Thymus (tissue), 11 donors: ENCODE measurements at regions not wholly inside any gene's neighbourhood (a gene's known extent, or its start where the extent isn't known, plus 50 kb on each side); places are given as distances from the start of the nearest gene placed in this dataset.

Experiments used
- DNase-seq, 9 donors: peaks; one replicate each; pipeline ENCODE4 v3.0.0-alpha.2; 2013; ENCODE audit warnings: low spot score in 9 of 9, low read depth in 6 of 9, missing footprints in 1 of 9
- H3K27ac ChIP-seq, 2 donors: one replicate each; pipeline ENCODE4 v1.5.1; 2013; ENCODE audit warnings: control low read depth in 1 of 2, low read depth in 1 of 2, low read length in 1 of 2, mild to moderate bottlenecking in 1 of 2, moderate library complexity in 1 of 2
- H3K27me3 ChIP-seq, 2 donors: one replicate each; pipeline ENCODE4 v1.5.1; 2013; ENCODE audit warnings: low read length in 1 of 2; ENCODE audit not compliant: control insufficient read depth in 2 of 2, insufficient read depth in 1 of 2
- H3K36me3 ChIP-seq, 2 donors: one replicate each; pipeline ENCODE4 v1.5.1; 2013; ENCODE audit warnings: low read length in 1 of 2, mild to moderate bottlenecking in 1 of 2, moderate library complexity in 1 of 2; ENCODE audit not compliant: control insufficient read depth in 2 of 2, insufficient read depth in 2 of 2
- H3K4me1 ChIP-seq, 2 donors: one replicate each; pipeline ENCODE4 v1.5.1; 2013; ENCODE audit warnings: low read length in 2 of 2; ENCODE audit not compliant: control insufficient read depth in 2 of 2, insufficient read depth in 2 of 2
- H3K4me3 ChIP-seq, 2 donors: one replicate each; pipeline ENCODE4 v1.5.1; 2013; ENCODE audit warnings: low read length in 2 of 2, control low read depth in 1 of 2, mild to moderate bottlenecking in 1 of 2
- H3K9me3 ChIP-seq, 2 donors: one replicate each; pipeline ENCODE4 v1.5.1; 2013; ENCODE audit warnings: low read length in 1 of 2, mild to moderate bottlenecking in 1 of 2; ENCODE audit not compliant: control insufficient read depth in 2 of 2, insufficient read depth in 1 of 2
- WGBS: extraction: QIAGEN DNeasy Blood & Tissue Kit; methylation state at CpG from one replicate; pipeline ENCODE4 v1.1.7; 2013; 5-methylcytosine and 5-hydroxymethylcytosine counted together
- donor health status: healthy.

DNA sequence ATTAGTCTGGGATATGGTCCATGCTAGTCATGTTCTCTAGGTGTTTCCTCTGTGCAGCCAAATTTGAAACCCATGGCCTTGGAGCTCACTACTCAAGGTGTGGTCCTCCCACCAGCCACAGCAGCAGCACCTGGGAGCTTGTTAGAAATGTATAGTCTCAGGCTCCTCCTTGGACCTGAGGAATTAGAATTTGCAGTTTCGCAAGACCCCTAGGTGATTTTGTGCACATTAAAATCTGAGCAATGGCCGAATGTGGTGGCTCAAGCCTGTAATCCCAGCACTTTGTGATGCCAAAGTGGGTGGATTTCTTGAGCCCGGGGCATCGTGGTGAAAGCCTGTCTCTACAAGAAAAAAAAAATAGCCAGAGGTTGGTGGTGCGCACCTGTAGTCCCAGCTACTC, 72.3 kb upstream of the NEK6 start:
- H3K27ac ChIP-seq, result no peak overlapping the region
- H3K4me1 ChIP-seq, result no peaks in the 10 kb centered on the region
- no peaks in the 10 kb centered on the region for H3K36me3 ChIP-seq
- WGBS, result 95% methylated on average over 5 of the region's 5 CpGs
- no peak overlapping the region for H3K4me3 ChIP-seq
- H3K27me3 ChIP-seq, result peaks cover 0 to 5% of the 10 kb centered on the region in 2 donors
- DNase-seq, result no peak
- H3K9me3 ChIP-seq, result peaks cover 0 to 2% of the 10 kb centered on the region in 2 donors

- Histone ChIP-seq H3K36me3 (no peaks in the 10 kb centered on the region), H3K9me3 (peaks cover 0 to 2% of the 10 kb centered on the region in 2 donors), H3K4me1 (no peaks in the 10 kb centered on the region), H3K27ac (no peak overlapping the region), H3K4me3 (no peak overlapping the region), H3K27me3 (peaks cover 0 to 2% of the 10 kb centered on the region in 2 donors)
- no peak for DNase-seq
- 91% methylated on average over 3 of the region's 3 CpGs for WGBS
Measured at GRCh38 chr9:124187311-124187710, 70.4 kb upstream of the NEK6 start.

GRCh38 chr9:124188331-124189110, 69.2 kb upstream of the NEK6 start:
- Histone ChIP-seq H3K4me3 (no peak overlapping the region), H3K9me3 (peaks cover 0 to 2% of the 10 kb centered on the region in 2 donors), H3K4me1 (no peaks in the 10 kb centered on the region), H3K27me3 (peaks cover 0 to 2% of the 10 kb centered on the region in 2 donors), H3K27ac (no peak overlapping the region), H3K36me3 (no peaks in the 10 kb centered on the region)
- no peak for DNase-seq
- WGBS, result 83% methylated on average over 3 of the region's 3 CpGs

DNA sequence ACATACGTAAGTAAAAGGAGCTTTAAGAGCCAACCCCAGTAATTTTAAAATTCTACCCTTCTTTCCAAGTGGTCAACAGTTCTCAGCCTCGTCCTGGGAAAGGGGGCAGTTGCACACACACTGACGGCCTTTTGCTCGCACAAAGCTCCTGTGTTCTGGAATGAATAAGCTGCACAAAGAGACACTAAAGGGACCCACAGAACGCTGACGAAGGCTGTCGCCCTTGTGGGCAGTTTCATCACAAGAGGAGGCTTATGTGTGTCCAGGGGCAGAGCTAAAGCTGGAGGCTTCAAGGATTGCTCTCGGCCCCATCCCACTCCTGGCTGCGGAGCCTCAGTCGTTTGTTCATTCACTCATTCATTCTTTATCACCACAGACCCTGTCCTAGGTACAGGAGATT, 67.0 kb upstream of the NEK6 start:
- no peak overlapping the region for H3K27ac ChIP-seq

DNA sequence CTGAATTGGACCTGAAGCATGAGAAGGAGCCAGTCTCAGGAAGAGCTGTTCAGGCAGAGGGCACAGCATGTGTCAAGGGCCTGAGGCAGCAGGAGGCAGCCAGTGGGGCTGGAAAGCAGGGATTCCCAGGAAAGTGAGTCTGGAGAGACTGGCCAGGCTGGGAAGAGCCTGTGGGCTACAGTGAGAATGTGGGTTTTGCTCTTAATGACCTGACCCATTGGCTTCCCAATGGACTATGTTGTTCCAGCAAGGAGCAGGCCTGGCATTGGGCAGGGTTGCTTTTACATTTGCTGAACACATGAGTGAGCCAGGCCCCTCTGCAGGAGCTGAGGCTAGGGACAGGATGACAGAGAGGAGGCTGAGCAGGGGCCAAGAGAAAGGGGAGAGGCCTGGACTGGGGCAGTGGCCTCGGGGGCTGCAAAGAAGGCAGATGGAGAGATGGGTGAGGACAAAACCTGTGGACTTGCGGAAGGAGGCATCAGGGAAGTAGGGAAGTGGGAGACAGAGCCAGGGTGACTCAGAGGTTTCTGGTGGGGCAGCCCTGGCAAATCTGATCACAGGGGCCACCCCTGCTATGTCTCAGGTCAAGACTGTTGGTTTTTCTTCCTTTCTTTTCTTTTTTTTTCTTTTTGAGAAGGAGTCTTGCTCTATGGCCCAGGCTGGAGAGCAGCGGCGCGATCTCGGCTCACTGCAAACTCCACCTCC, 65.9 kb upstream of the NEK6 start:
- H3K27ac ChIP-seq, result no peak overlapping the region
- H3K9me3 ChIP-seq, result peaks cover 0 to 1% of the 10 kb centered on the region in 2 donors
- H3K27me3 ChIP-seq, result peaks cover 0 to 2% of the 10 kb centered on the region in 2 donors
- H3K4me1 ChIP-seq, result no peaks in the 10 kb centered on the region
- WGBS, result 95% methylated on average over 6 of the region's 6 CpGs
- no peak for DNase-seq
- H3K4me3 ChIP-seq, result no peak overlapping the region
- H3K36me3 ChIP-seq, result no peaks in the 10 kb centered on the region

More for the DNA sequence above, 67.0 kb upstream of the NEK6 start:
- Histone ChIP-seq H3K4me3 (no peak overlapping the region), H3K9me3 (no peaks in the 10 kb centered on the region), H3K36me3 (no peaks in the 10 kb centered on the region), H3K4me1 (no peaks in the 10 kb centered on the region), H3K27me3 (peaks cover 0 to 2% of the 10 kb centered on the region in 2 donors)
- WGBS, result 85% methylated on average over 10 of the region's 10 CpGs
- DNase-seq, result no peak

DNA sequence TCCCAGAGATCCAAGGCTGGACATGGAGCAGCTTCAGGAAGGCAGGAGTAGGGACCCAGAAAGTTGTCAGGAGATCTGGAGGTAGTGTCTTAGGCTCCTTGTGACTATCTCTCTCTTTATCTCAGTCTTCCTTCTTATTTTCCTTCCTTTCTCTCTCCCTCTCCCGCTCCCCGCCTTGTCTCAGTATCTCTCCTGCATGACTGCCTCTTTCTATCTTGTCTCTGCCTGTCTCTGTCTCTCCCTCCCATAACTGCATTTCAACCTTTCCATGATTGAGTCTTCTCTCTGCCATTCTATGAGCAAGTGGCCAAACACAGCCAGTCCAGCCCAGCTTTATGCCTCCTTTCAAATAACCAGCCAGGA, 61.0 kb upstream of the NEK6 start:
- Histone ChIP-seq H3K9me3 (peaks cover 0 to 6% of the 10 kb centered on the region in 2 donors), H3K27ac (no peak overlapping the region), H3K36me3 (no peaks in the 10 kb centered on the region), H3K4me1 (peaks cover 0 to 7% of the 10 kb centered on the region in 2 donors), H3K27me3 (no peaks in the 10 kb centered on the region), H3K4me3 (no peak overlapping the region)
- WGBS, result 100% methylated on average over 2 of the region's 2 CpGs
- no peak for DNase-seq

- H3K4me3 ChIP-seq, result no peak overlapping the region
- H3K36me3 ChIP-seq, result no peaks in the 10 kb centered on the region
- peaks cover 0 to 11% of the 10 kb centered on the region in 2 donors for H3K4me1 ChIP-seq
- no peaks in the 10 kb centered on the region for H3K27me3 ChIP-seq
- WGBS, result 55% methylated on average over 14 of the region's 14 CpGs
- peaks cover 0 to 6% of the 10 kb centered on the region in 2 donors for H3K9me3 ChIP-seq
- DNase-seq, result peak in 1 of 9 donors; percentile 16
- no peak overlapping the region for H3K27ac ChIP-seq
Measured at GRCh38 chr9:124197177-124198095, 60.3 kb upstream of the NEK6 start.

DNA sequence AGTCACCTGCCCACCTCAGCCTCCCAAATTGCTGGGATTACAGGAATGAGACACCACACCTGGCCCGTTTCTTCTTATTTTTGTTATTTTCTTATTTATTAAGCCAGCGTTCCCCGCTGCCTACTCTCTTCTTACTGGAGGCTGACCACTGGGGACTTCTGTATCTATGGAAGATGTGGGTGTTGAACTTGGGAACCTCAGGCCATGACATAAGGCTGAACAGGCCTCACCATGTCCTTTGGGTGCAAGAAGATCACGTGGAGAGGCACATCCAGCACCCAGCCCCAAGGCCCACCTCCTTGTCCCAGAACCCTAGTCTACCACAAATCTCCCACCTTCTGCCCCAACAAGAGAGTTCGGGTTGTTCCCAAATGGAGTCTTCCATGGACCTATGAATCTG, 59.4 kb upstream of the NEK6 start:
- Histone ChIP-seq H3K27me3 (no peaks in the 10 kb centered on the region), H3K36me3 (no peaks in the 10 kb centered on the region), H3K9me3 (peaks cover 0 to 6% of the 10 kb centered on the region in 2 donors), H3K4me1 (peaks cover 0 to 20% of the 10 kb centered on the region in 2 donors), H3K27ac (no peak overlapping the region), H3K4me3 (no peak overlapping the region)
- 97% methylated on average over 5 of the region's 5 CpGs for WGBS
- no peak for DNase-seq
